ENCODE measurements at regions not wholly inside any gene's neighbourhood (a gene's known extent, or its start where the extent isn't known, plus 50 kb on each side); places are given as distances from the start of the nearest gene placed in this dataset.
A peak's percentile ranks its signal among the peaks of the same experiment; 100 is the strongest.

DNA sequence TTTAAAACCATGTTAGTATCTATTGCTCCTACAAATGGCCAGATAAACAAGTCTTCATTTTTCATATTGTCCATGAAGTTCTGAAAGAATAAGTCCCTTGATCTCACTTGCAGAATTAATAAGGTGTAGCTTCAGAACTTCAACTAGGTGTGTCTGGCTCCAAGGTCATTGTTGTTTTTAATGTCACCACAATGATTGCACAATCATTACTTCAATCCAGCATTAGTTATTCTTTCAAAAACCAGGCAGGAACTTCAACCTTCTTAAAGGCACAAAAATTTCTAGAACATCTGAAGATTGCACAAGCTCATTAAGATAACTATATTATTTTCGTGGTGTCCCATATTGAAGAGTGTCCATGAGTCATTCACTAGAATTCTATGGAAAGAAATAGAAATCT, 1386.4 kb downstream of the CDH11 start:
- TF ChIP-seq NFIC (IDR thresholded peaks at IDR 0.05) = no peak
- TF ChIP-seq TCF12 (IDR thresholded peaks at IDR 0.05; ENCODE audit: low read depth) = no peak
- no peak for TF ChIP-seq FOXM1 (IDR thresholded peaks at IDR 0.05; ENCODE audit: borderline replicate concordance, low read depth)
- TF ChIP-seq EP300 (IDR thresholded peaks at IDR 0.05; ENCODE audit: borderline replicate concordance) = no peak
- TF ChIP-seq CREB1 (IDR thresholded peaks at IDR 0.05; ENCODE audit: low read depth) = no peak
- TF ChIP-seq YY1 (IDR thresholded peaks at IDR 0.05; ENCODE audit: low read depth) = no peak
- 0 out of 2 replicates have a peak, but pooled peaks have one; percentile 6 for TF ChIP-seq CEBPB (IDR thresholded peaks at IDR 0.05)
- no peak for TF ChIP-seq ZBTB7A (IDR thresholded peaks at IDR 0.05; ENCODE audit: low read depth)

DNA sequence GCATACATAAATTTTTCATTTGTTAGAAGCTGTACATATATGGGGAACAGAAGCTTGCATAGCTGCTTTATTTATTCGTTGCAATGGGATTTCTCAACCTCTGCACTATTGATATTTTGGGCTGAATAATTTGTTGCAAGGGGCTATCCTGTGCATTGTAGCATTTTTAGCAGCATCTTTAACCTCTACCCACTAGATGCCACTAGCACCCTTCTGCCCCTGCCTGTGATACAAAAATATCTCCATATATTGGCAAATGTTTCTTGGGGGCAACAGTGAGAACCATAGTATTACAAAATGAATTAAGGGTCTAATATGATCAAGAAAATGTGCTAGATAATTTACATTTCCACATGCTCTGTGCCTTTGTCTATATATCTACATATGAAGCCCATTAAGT, 1401.0 kb downstream of the CDH11 start:
- no peak for TF ChIP-seq ZBTB7A (IDR thresholded peaks at IDR 0.05; ENCODE audit: low read depth)
- TF ChIP-seq TAF1 (IDR thresholded peaks at IDR 0.05; ENCODE audit: low read depth) = no peak
- TF ChIP-seq FOXM1 (IDR thresholded peaks at IDR 0.05; ENCODE audit: borderline replicate concordance, low read depth) = no peak
- TF ChIP-seq RAD21 (IDR thresholded peaks at IDR 0.05; ENCODE audit: low read depth) = peak; percentile 7; the same call in 1 of the 2 replicates
- TF ChIP-seq, protein P1, sequence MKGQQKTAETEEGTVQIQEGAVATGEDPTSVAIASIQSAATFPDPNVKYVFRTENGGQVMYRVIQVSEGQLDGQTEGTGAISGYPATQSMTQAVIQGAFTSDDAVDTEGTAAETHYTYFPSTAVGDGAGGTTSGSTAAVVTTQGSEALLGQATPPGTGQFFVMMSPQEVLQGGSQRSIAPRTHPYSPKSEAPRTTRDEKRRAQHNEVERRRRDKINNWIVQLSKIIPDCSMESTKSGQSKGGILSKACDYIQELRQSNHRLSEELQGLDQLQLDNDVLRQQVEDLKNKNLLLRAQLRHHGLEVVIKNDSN (IDR thresholded peaks at IDR 0.05) = no peak

DNA sequence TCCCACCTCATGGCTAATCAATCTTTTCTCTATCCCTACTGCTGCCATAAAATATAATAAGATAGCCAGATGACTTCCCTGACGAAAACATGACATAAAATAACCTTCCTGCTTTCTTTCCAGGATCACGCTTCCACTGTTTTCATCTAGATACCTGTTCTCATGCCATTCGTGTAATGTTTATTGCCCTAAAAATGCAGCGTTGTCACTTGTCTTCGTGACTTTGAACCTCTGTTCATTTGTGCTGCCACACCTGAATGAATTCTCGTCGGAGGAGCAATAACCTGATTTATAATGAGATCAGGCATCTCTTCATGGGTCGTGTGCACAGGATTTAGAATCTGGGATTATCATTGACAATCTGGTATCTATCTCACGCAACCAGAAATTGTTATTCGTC, 1401.9 kb downstream of the CDH11 start:
- TF ChIP-seq EGR1 (IDR thresholded peaks at IDR 0.05) (no peak), FOXM1 (IDR thresholded peaks at IDR 0.05; ENCODE audit: borderline replicate concordance, low read depth) (no peak), TCF12 (IDR thresholded peaks at IDR 0.05; ENCODE audit: low read depth) (no peak), CREB1 (IDR thresholded peaks at IDR 0.05; ENCODE audit: low read depth) (no peak), ZBTB7A (IDR thresholded peaks at IDR 0.05; ENCODE audit: low read depth) (no peak)
- TF ChIP-seq, protein P1 (IDR thresholded peaks at IDR 0.05) = no peak

DNA sequence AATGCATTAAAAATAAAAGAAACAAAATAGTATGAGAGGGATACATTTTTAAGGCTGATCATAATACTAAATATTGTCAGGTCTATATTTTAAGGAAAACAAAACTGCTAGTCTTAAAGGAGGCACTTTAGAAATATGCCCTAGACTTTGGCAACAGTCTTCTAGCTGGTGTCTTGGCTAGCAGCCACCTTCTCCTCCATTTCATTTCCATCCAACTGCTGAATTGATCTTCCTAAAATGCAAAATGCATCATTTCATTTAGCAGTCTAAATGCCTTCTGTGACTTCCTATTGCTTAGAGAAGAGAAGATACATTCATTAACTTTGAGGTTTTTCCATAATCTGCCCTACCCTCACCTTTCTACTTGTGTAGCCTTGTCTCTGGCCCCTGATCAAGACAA, 1404.1 kb downstream of the CDH11 start:
- TF ChIP-seq EGR1 (IDR thresholded peaks at IDR 0.05) (no peak), NFIC (IDR thresholded peaks at IDR 0.05) (no peak), EP300 (IDR thresholded peaks at IDR 0.05; ENCODE audit: borderline replicate concordance) (no peak), YY1 (IDR thresholded peaks at IDR 0.05; ENCODE audit: low read depth) (no peak), ZBTB7A (IDR thresholded peaks at IDR 0.05; ENCODE audit: low read depth) (no peak), FOXM1 (IDR thresholded peaks at IDR 0.05; ENCODE audit: borderline replicate concordance, low read depth) (no peak), CEBPB (IDR thresholded peaks at IDR 0.05) (no peak), TEAD4 (IDR thresholded peaks at IDR 0.05) (no peak), CREB1 (IDR thresholded peaks at IDR 0.05; ENCODE audit: low read depth) (no peak)
- TF ChIP-seq, protein P2, sequence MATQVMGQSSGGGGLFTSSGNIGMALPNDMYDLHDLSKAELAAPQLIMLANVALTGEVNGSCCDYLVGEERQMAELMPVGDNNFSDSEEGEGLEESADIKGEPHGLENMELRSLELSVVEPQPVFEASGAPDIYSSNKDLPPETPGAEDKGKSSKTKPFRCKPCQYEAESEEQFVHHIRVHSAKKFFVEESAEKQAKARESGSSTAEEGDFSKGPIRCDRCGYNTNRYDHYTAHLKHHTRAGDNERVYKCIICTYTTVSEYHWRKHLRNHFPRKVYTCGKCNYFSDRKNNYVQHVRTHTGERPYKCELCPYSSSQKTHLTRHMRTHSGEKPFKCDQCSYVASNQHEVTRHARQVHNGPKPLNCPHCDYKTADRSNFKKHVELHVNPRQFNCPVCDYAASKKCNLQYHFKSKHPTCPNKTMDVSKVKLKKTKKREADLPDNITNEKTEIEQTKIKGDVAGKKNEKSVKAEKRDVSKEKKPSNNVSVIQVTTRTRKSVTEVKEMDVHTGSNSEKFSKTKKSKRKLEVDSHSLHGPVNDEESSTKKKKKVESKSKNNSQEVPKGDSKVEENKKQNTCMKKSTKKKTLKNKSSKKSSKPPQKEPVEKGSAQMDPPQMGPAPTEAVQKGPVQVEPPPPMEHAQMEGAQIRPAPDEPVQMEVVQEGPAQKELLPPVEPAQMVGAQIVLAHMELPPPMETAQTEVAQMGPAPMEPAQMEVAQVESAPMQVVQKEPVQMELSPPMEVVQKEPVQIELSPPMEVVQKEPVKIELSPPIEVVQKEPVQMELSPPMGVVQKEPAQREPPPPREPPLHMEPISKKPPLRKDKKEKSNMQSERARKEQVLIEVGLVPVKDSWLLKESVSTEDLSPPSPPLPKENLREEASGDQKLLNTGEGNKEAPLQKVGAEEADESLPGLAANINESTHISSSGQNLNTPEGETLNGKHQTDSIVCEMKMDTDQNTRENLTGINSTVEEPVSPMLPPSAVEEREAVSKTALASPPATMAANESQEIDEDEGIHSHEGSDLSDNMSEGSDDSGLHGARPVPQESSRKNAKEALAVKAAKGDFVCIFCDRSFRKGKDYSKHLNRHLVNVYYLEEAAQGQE (IDR thresholded peaks at IDR 0.05; ENCODE audit: low read depth) = no peak
- TF ChIP-seq, protein P1 (IDR thresholded peaks at IDR 0.05) = no peak
- TF ChIP-seq, protein P3, sequence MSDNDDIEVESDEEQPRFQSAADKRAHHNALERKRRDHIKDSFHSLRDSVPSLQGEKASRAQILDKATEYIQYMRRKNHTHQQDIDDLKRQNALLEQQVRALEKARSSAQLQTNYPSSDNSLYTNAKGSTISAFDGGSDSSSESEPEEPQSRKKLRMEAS (IDR thresholded peaks at IDR 0.05) = no peak

DNA sequence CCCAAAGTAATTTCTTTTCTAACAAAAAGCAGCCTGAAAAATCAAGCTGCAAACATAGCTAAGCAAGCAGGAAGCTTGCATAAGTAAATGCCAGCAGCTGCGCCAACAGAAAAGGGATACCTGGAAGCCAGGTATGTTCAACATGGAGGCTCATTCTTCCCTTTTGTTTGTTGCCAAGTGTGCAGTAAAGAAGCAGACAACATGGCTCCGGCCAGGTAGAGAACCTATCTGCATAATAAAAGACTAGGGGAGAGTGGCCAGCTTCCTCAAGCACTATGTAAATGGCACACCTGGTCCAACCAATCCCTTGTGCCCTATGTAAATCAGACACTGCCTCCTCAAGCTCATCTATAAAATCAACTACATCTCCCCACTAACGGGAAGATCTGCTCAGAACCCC, 1407.0 kb downstream of the CDH11 start:
- no peak for TF ChIP-seq RAD21 (IDR thresholded peaks at IDR 0.05; ENCODE audit: low read depth)
- TF ChIP-seq YY1 (IDR thresholded peaks at IDR 0.05; ENCODE audit: low read depth) = no peak
- no peak for TF ChIP-seq EP300 (IDR thresholded peaks at IDR 0.05; ENCODE audit: borderline replicate concordance)

DNA sequence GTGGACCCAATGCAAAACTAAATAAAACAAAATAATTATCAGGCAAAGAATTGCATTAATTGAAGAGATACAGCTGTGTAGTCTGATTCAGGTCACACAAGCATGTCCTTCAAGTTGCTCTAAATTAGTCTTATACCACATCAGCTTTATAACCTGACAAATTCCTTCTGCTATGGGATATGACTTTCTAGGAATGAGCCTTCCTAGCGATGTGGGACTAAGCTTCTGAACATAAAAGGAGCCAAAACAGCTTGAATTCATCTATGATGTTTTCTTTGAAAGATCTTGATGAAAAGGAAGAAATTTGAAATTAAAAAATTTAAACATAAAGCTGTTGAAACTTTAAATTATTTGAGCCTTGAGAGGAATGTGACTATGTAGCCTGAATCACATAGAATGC, 1409.1 kb downstream of the CDH11 start:
- TF ChIP-seq ZBTB7A (IDR thresholded peaks at IDR 0.05; ENCODE audit: low read depth) (no peak), EP300 (IDR thresholded peaks at IDR 0.05; ENCODE audit: borderline replicate concordance) (no peak), TAF1 (IDR thresholded peaks at IDR 0.05; ENCODE audit: low read depth) (no peak)

DNA sequence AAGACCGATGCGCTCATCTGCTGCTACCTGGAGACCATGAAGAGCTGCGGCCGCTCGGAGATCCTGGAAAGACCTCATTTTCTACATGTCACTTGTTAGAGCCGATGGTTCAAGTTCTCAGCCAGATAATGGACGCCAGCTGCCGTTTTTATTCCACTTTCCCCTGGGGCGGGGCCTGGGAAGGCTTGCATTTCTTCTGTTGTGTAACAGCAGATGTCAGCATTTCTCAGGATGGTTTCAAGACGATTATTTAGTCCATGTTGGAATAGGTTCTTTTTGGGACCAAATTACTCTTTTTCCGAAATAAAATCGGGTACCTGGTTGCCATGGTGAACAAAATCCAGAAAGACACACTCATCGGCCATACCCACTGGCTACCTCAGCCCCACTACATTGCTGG, 1418.3 kb downstream of the CDH11 start:
- TF ChIP-seq RAD21 (IDR thresholded peaks at IDR 0.05; ENCODE audit: low read depth) = no peak
- TF ChIP-seq TCF12 (IDR thresholded peaks at IDR 0.05; ENCODE audit: low read depth) = no peak
- TF ChIP-seq TEAD4 (IDR thresholded peaks at IDR 0.05) = no peak
- TF ChIP-seq, protein P3 (IDR thresholded peaks at IDR 0.05) = no peak
- no peak for TF ChIP-seq TAF1 (IDR thresholded peaks at IDR 0.05; ENCODE audit: low read depth)
- no peak for TF ChIP-seq YY1 (IDR thresholded peaks at IDR 0.05; ENCODE audit: low read depth)
- TF ChIP-seq FOXM1 (IDR thresholded peaks at IDR 0.05; ENCODE audit: borderline replicate concordance, low read depth) = no peak

DNA sequence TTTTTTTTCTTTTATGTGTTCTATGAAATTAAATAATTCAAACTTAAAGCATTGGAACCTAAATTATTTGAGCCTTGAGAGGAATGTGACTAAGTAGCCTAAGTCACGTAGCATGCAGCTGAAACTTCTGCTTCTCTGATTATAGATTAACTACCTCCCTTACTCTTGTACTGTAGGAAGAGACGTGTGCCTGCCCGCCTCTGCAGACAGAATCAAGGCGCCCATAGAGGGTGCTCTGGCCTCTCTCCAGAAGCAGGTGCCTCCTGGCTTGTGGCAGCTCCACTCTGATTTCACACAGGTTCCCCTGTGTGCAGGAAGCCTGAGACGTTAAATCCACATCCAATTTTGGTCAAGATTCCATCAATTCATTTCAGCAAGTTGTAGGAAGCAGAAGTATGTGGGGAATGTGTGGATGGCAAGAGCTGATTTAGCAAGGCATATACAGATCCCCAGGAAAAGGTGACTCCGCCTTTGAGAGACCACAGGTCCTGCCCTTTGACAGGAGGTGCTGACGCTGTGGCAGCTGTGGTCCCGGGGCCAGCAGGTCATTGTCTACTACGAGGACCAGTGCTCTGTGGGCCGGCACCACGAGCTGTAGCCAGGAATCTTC, 1418.8 kb downstream of the CDH11 start:
- TF ChIP-seq TCF12 (IDR thresholded peaks at IDR 0.05; ENCODE audit: low read depth) (no peak), YY1 (IDR thresholded peaks at IDR 0.05; ENCODE audit: low read depth) (no peak), FOXM1 (IDR thresholded peaks at IDR 0.05; ENCODE audit: borderline replicate concordance, low read depth) (no peak), EGR1 (IDR thresholded peaks at IDR 0.05) (no peak), TEAD4 (IDR thresholded peaks at IDR 0.05) (no peak)
- TF ChIP-seq, protein P3 (IDR thresholded peaks at IDR 0.05) = no peak
- TF ChIP-seq, protein P1 (IDR thresholded peaks at IDR 0.05) = no peak
- TF ChIP-seq, protein P2 (IDR thresholded peaks at IDR 0.05; ENCODE audit: low read depth) = no peak
